ENCODE measurements at regions not wholly inside any gene's neighbourhood (a gene's known extent, or its start where the extent isn't known, plus 50 kb on each side); places are given as distances from the start of the nearest gene placed in this dataset.
"Not testable (repeated sequence)": the region's sequence is repeated elsewhere in the genome, so short reads cannot be mapped to it uniquely, and the experiment has no call there.

GRCh38 chr10:23493711-23494110 is 54.8 kb downstream of the OTUD1 start:
- no peak for DNase-seq

- no peak for DNase-seq
Observed at GRCh38 chr10:23496727-23497126, 57.9 kb downstream of the OTUD1 start.

- DNase-seq: no peak
Observed at GRCh38 chr10:23499372-23500132, 60.7 kb downstream of the OTUD1 start.

- peak; percentile 32 for DNase-seq
Observed at GRCh38 chr10:23505797-23506465, 67.1 kb downstream of the OTUD1 start.

- DNase-seq: no peak
Observed at GRCh38 chr10:23512355-23513058, 73.6 kb downstream of the OTUD1 start.

- not testable (repeated sequence) for DNase-seq
Observed at GRCh38 chr10:23513621-23514020, 74.7 kb downstream of the OTUD1 start.

GRCh38 chr10:23514321-23514720 is 75.4 kb downstream of the OTUD1 start:
- no peak for DNase-seq

- no peak for DNase-seq
Observed at GRCh38 chr10:23516530-23516929, 77.7 kb downstream of the OTUD1 start.

GRCh38 chr10:23517155-23517554 is 78.3 kb downstream of the OTUD1 start:
- no peak for DNase-seq

- no peak for DNase-seq
Observed at GRCh38 chr10:23521735-23522134, 82.9 kb downstream of the OTUD1 start.

- no peak for DNase-seq
Observed at GRCh38 chr10:23522345-23522744, 83.5 kb downstream of the OTUD1 start.

- no peak for DNase-seq
Observed at GRCh38 chr10:23523251-23523650, 84.4 kb downstream of the OTUD1 start.

- peak; percentile 25 for DNase-seq
Observed at GRCh38 chr10:23525406-23525805, 86.5 kb downstream of the OTUD1 start.

GRCh38 chr10:23528419-23528818 is 89.5 kb downstream of the OTUD1 start:
- DNase-seq: no peak

- DNase-seq: no peak
Observed at GRCh38 chr10:23529625-23530024, 90.8 kb downstream of the OTUD1 start.

- DNase-seq: no peak
Observed at GRCh38 chr10:23530079-23530478, 91.2 kb downstream of the OTUD1 start.

GRCh38 chr10:23533212-23533611 is 94.3 kb downstream of the OTUD1 start:
- DNase-seq: no peak

GRCh38 chr10:23534326-23534725 is 95.5 kb downstream of the OTUD1 start:
- DNase-seq: no peak

- DNase-seq: no peak
Observed at GRCh38 chr10:23534761-23535160, 95.9 kb downstream of the OTUD1 start.

- DNase-seq: no peak
Observed at GRCh38 chr10:23535381-23535780, 96.5 kb downstream of the OTUD1 start.

- no peak for DNase-seq
Observed at GRCh38 chr10:23538968-23539367, 100.1 kb downstream of the OTUD1 start.

- DNase-seq: no peak
Observed at GRCh38 chr10:23540401-23541030, 101.6 kb downstream of the OTUD1 start.

GRCh38 chr10:23543691-23544380 is 105.0 kb downstream of the OTUD1 start:
- no peak for DNase-seq
